MG63 (cell line): ENCODE measurements at regions not wholly inside any gene's neighbourhood (a gene's known extent, or its start where the extent isn't known, plus 50 kb on each side); places are given as distances from the start of the nearest gene placed in this dataset.

Experiments used
- DNase-seq: peaks from one replicate; pipeline ENCODE4 v3.0.0-alpha.2; 2020
- H3K27me3 ChIP-seq: fragments of 250-450 bp; sonication (Bioruptor Pico); 2 replicates; pipeline ENCODE4 v1.5.1; 2020; ENCODE audit warnings: mild to moderate bottlenecking, moderate library complexity
- H3K36me3 ChIP-seq: fragments of 250-450 bp; sonication (Bioruptor Pico); 2 replicates; pipeline ENCODE4 v1.5.1; 2020; ENCODE audit warnings: mild to moderate bottlenecking, moderate library complexity
- H3K4me3 ChIP-seq: fragments of 250-450 bp; sonication (Bioruptor Pico); 2 replicates; pipeline ENCODE4 v1.5.1; 2020; ENCODE audit warnings: mild to moderate bottlenecking, moderate library complexity
- H3K9me3 ChIP-seq: fragments of 250-450 bp; sonication (Bioruptor Pico); 2 replicates; pipeline ENCODE4 v1.5.1; 2020; ENCODE audit warnings: mild to moderate bottlenecking, moderate library complexity

GRCh38 chr4:175380841-175381240 lies 431.2 kb downstream of the GPM6A start:
- Histone ChIP-seq H3K27me3 (no peaks in the 10 kb centered on the region), H3K9me3 (peaks cover 2% of the 10 kb centered on the region; the same call in 1 of the 2 replicates), H3K4me3 (no peak overlapping the region), H3K36me3 (no peaks in the 10 kb centered on the region)
- no peak for DNase-seq

- Histone ChIP-seq H3K36me3 (no peaks in the 10 kb centered on the region), H3K4me3 (no peak overlapping the region), H3K27me3 (no peaks in the 10 kb centered on the region), H3K9me3 (peaks cover 5% of the 10 kb centered on the region; the same call in 1 of the 2 replicates)
- DNase-seq, result no peak
These were observed 426.3 kb downstream of the GPM6A start for GRCh38 chr4:175385797-175386196.

DNA sequence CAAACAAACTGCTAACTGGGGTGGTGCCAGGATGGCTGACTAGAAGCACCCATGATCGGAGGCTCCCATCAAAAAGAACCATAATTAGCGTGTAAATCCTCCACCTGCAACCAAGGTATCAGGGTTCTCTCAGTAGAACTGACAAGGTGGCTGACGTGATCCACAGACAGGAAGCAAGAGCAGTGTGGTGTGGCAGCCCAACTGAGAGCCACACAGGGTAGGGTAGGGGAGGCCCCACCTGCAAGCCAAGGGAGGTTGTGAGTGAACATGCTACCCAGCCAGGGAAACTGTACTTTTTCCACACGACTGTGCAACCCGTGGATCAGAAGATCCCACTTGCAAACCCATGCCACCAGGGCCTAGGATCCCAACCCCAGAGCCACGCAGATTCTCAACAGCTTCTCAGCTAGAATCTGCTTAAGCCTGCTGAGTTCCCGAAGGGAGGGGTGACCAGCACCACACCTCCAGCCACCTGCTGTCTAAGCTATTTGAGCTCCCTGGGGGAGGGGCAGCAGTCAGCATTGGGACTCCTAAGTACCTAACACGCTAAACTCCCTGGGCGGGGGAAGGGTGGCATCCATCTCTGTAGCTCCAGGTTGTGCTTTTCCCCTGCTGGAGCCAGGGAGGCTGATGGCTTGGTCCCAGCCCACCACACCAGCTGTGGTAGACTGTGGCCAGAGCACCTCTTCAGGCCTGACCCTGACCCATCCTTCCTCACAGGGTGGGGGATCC lies 425.1 kb downstream of the GPM6A start:
- no peak for DNase-seq
- Histone ChIP-seq H3K4me3 (no peak overlapping the region), H3K9me3 (peaks cover 5% of the 10 kb centered on the region; the same call in 1 of the 2 replicates), H3K27me3 (no peaks in the 10 kb centered on the region), H3K36me3 (no peaks in the 10 kb centered on the region)

- Histone ChIP-seq H3K27me3 (no peaks in the 10 kb centered on the region), H3K9me3 (peaks cover 11% of the 10 kb centered on the region), H3K4me3 (no peak overlapping the region), H3K36me3 (no peaks in the 10 kb centered on the region)
- DNase-seq, result no peak
These were observed 417.9 kb downstream of the GPM6A start for GRCh38 chr4:175394208-175394607.

DNA sequence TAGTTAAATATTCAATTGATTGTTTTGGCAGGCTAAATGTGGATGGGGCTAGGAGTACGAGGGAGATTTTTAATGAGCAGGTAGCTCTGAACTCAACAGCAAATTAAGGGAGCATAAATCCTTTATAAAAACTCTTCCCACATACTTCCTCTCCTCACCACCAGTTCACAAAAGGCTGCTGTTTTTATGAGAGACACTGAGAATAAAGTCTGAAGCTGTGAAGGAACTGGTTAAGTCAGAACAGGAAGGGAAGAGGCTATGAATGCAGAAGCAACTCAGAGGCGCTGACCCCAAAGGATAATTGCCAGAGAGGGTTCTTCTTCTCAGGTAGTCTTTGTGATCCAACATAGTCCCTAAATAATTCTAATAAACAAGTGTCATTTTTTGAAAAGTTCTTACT lies 406.1 kb downstream of the GPM6A start:
- Histone ChIP-seq H3K9me3 (no peaks in the 10 kb centered on the region; the same call in 1 of the 2 replicates), H3K4me3 (peak overlapping the region; percentile 2; the same call in 1 of the 2 replicates), H3K36me3 (no peaks in the 10 kb centered on the region), H3K27me3 (no peaks in the 10 kb centered on the region)
- DNase-seq, result no peak

- DNase-seq, result no peak
- Histone ChIP-seq H3K36me3 (no peaks in the 10 kb centered on the region), H3K27me3 (no peaks in the 10 kb centered on the region), H3K4me3 (no peak overlapping the region), H3K9me3 (no peaks in the 10 kb centered on the region)
These were observed 404.1 kb downstream of the GPM6A start for GRCh38 chr4:175407926-175408325.

DNA sequence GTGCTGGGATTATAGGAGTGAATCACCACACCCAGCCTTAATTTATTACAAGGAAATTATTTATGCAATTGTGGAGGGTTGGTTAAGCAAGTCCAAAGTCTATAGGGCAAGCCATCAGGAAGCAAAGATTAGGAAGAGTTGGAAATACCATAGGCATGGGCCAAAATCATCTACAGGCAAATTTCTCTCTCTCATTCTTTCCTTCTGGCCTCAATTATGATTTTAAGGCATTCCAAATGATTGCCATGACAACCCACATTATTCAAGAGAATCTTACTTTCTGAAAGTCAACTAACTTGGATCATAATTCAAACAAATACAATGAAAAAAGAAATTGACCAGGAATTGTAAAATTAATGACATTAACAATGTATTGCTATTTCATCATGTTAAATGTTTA lies 400.8 kb downstream of the GPM6A start:
- DNase-seq, result no peak
- H3K27me3 ChIP-seq, result no peaks in the 10 kb centered on the region
- H3K9me3 ChIP-seq, result peaks cover 25% of the 10 kb centered on the region
- no peak overlapping the region for H3K4me3 ChIP-seq
- H3K36me3 ChIP-seq, result peaks cover 22% of the 10 kb centered on the region

DNA sequence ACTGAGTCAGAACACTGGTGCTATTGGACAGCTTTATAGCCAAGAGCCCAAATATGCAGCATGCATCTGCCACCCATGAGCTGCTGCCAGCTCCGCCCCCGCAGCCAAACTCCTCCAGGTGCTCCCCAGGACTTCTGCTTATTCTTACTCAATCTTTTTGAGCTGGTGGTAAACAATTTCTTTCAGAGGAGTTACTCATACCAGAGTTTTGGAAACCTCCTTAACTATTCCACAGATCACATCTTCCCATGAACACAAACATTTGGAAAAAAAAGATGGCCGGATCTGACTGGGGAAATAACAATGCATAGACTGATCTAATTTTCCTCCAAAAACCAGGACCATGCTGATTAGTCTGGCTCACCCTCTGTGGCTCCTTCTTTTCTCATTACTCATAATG lies 399.9 kb downstream of the GPM6A start:
- Histone ChIP-seq H3K36me3 (peaks cover 25% of the 10 kb centered on the region), H3K9me3 (peaks cover 34% of the 10 kb centered on the region), H3K27me3 (no peaks in the 10 kb centered on the region), H3K4me3 (peak overlapping the region; percentile 1; the same call in 1 of the 2 replicates)
- peak; percentile 100 for DNase-seq

- peak; percentile 73 for DNase-seq
- Histone ChIP-seq H3K4me3 (peak overlapping the region; percentile 1; the same call in 1 of the 2 replicates), H3K36me3 (peaks cover 30% of the 10 kb centered on the region), H3K27me3 (no peaks in the 10 kb centered on the region), H3K9me3 (peaks cover 39% of the 10 kb centered on the region)
These were observed 399.3 kb downstream of the GPM6A start for GRCh38 chr4:175412746-175413145.

DNA sequence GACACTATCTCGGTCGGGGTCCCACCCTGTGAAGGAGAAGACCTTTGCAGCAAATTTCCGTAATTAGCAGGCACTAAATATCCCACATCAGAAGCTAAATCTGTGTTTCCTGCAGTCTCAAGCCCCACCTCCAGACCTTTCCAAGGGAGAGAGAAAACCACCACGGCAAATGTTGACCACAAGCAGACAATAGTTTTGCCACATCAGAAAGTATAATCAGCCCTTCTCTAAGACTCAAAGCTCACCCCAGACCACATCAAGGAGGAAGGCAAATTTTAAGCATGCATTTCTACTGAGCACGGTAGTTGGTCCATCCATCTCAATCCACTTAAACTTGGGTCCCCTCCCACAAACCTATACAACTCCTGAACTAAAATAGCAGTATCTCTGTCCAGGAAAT lies 398.5 kb downstream of the GPM6A start:
- H3K27me3 ChIP-seq, result no peaks in the 10 kb centered on the region
- peak; percentile 56 for DNase-seq

GRCh38 chr4:175414602-175415001 lies 397.5 kb downstream of the GPM6A start:
- DNase-seq, result no peak
- no peaks in the 10 kb centered on the region for H3K27me3 ChIP-seq
- H3K9me3 ChIP-seq, result peaks cover 40% of the 10 kb centered on the region
- H3K4me3 ChIP-seq, result no peak overlapping the region
- H3K36me3 ChIP-seq, result peaks cover 31% of the 10 kb centered on the region

More for the DNA sequence above, 398.5 kb downstream of the GPM6A start:
- H3K36me3 ChIP-seq, result peaks cover 31% of the 10 kb centered on the region
- H3K9me3 ChIP-seq, result peaks cover 40% of the 10 kb centered on the region
- H3K4me3 ChIP-seq, result peak overlapping the region; percentile 0; the same call in 1 of the 2 replicates

GRCh38 chr4:175418516-175418915 lies 393.5 kb downstream of the GPM6A start:
- H3K4me3 ChIP-seq, result no peak overlapping the region
- peaks cover 32% of the 10 kb centered on the region for H3K36me3 ChIP-seq
- H3K9me3 ChIP-seq, result peaks cover 40% of the 10 kb centered on the region
- no peak for DNase-seq
- no peaks in the 10 kb centered on the region for H3K27me3 ChIP-seq

DNA sequence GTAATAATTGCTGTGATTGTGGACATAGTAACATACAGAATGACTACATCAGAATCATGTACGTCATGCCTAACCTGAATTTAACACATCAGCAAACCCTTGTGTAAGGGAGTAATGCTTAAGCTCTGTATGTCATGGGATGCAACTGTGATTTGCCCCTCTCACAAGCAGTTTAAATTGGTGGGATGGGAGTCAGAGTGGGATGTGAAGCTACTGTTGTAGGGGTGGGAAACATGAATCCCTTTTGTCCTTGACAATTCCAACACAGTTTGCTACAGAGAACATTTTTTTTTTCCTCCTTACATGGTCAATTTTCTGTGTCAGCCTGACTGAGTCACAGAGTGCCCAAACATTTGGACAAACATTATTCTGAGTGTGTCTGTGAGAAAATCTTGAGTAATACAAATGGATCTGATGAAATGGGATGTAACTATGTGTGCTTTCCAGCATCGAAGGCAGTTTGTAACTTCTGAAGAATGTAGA lies 392.8 kb downstream of the GPM6A start:
- peaks cover 35% of the 10 kb centered on the region for H3K9me3 ChIP-seq
- peak; percentile 85 for DNase-seq
- H3K4me3 ChIP-seq, result no peak overlapping the region
- no peaks in the 10 kb centered on the region for H3K27me3 ChIP-seq
- peaks cover 29% of the 10 kb centered on the region for H3K36me3 ChIP-seq

- Histone ChIP-seq H3K9me3 (peaks cover 19% of the 10 kb centered on the region), H3K4me3 (no peak overlapping the region), H3K36me3 (peaks cover 13% of the 10 kb centered on the region), H3K27me3 (no peaks in the 10 kb centered on the region)
- peak; percentile 74 for DNase-seq
These were observed 390.6 kb downstream of the GPM6A start for GRCh38 chr4:175421506-175421905.

- H3K4me3 ChIP-seq, result no peak overlapping the region
- H3K9me3 ChIP-seq, result peaks cover 11% of the 10 kb centered on the region
- peaks cover 9% of the 10 kb centered on the region for H3K36me3 ChIP-seq
- DNase-seq, result peak; percentile 43
- no peaks in the 10 kb centered on the region for H3K27me3 ChIP-seq
These were observed 389.7 kb downstream of the GPM6A start for GRCh38 chr4:175422331-175422730.

DNA sequence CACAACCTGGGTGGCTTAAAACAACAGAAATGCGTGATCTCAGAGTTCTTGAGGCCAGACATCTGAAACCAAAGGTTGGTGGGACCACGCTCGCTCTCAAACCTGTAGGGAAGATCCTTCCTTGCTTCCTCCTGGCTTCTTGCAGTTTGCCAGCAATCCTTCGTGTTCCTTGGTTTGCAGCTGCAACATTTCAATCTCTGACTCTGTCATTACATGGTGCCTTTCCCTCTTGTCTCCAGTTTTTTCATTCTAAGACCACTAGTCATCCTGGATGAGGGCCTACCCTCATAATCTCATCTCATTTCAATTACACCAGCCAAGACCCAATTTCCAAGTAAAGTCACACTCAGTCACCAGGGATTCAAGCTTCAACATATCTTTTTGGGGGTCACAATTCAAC lies 388.0 kb downstream of the GPM6A start:
- Histone ChIP-seq H3K36me3 (0 out of 2 replicates have a peak, but pooled peaks cover 4% of the 10 kb centered on the region), H3K27me3 (no peaks in the 10 kb centered on the region), H3K4me3 (no peak overlapping the region), H3K9me3 (peaks cover 6% of the 10 kb centered on the region)
- DNase-seq, result peak; percentile 73

DNA sequence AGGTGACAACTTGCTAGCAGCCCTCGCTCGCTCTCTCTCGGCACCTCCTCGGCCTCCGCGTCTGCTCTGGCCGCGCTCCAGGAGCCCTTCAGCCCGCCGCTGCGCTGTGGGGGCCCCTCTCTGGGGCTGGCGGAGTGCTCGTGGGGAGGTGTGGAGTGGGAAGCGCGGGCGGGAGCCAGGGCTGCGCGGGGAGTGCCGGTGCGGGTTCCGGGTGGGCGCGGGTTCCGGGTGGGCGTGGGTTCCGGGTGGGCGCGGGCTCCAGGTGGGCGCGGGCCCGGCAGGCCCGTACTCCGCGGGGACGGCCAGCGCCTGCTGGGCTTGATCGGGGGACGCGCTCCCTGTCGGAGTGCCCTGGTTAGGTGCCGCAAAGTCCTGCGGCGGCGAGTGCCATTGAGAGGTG lies 384.3 kb downstream of the GPM6A start:
- DNase-seq, result no peak
- 0 out of 2 replicates have a peak, but pooled peaks cover 4% of the 10 kb centered on the region for H3K36me3 ChIP-seq
- H3K9me3 ChIP-seq, result peaks cover 6% of the 10 kb centered on the region
- no peaks in the 10 kb centered on the region for H3K27me3 ChIP-seq
- H3K4me3 ChIP-seq, result no peak overlapping the region

DNA sequence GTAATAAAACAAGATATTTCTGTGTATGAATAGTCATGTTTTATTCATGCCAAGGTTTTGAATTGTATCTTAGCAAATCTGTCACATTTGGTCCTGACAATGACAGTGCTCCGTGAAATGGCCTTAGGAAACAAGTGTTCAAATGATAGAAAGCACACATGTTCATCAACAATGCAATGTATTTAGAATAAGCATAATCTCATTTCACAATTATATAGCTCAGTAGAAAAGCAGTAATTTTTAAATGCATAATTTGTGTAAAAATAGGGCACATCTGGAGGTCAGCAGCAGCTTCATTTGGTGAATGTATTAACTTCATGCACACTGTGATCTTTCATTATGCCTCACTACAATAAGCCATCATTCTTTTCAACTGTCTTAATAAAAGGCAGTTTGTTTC lies 380.4 kb downstream of the GPM6A start:
- H3K27me3 ChIP-seq, result no peaks in the 10 kb centered on the region
- H3K36me3 ChIP-seq, result no peaks in the 10 kb centered on the region
- H3K4me3 ChIP-seq, result no peak overlapping the region
- no peak for DNase-seq
- 0 out of 2 replicates have a peak, but pooled peaks cover 4% of the 10 kb centered on the region for H3K9me3 ChIP-seq
